ENCODE measurements at regions not wholly inside any gene's neighbourhood (a gene's known extent, or its start where the extent isn't known, plus 50 kb on each side); places are given as distances from the start of the nearest gene placed in this dataset.

DNA sequence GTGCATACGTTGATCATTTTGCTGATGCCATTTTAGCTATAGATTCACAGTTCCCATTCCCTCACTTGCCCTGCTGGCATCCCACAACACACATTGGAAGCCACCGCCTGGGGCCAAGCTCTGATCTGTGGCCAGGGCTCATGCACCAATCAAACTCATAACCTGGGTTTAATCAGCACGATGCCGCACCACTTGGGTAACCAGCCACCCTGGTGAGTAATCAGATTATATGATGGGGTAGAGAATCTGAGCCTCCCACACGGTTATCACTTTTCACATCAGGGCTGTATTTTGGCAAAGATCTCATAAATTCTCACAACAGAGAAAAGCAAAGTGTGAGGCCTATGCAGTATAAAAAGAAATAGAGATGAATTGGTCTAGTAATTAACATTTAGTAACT is 66.0 kb upstream of the TNFRSF19 start:
- H3K36me3 ChIP-seq (replicated peaks in 1 of 2), result no peaks in the 10 kb centered on the region
- H3K9me3 ChIP-seq (replicated peaks in 1 of 3), result no peaks in the 10 kb centered on the region
- no peak overlapping the region for H3K27ac ChIP-seq
- H3K4me1 ChIP-seq (replicated peaks in 1 of 2), result peaks cover 0 to 3% of the 10 kb centered on the region in 2 donors
- no peak overlapping the region for H3K4me3 ChIP-seq
- 91 to 93% (median 92%) methylated on average over 4 to 5 of the region's 5 CpGs for WGBS, 4 donors
- no peak for DNase-seq
- TF ChIP-seq, protein P1, sequence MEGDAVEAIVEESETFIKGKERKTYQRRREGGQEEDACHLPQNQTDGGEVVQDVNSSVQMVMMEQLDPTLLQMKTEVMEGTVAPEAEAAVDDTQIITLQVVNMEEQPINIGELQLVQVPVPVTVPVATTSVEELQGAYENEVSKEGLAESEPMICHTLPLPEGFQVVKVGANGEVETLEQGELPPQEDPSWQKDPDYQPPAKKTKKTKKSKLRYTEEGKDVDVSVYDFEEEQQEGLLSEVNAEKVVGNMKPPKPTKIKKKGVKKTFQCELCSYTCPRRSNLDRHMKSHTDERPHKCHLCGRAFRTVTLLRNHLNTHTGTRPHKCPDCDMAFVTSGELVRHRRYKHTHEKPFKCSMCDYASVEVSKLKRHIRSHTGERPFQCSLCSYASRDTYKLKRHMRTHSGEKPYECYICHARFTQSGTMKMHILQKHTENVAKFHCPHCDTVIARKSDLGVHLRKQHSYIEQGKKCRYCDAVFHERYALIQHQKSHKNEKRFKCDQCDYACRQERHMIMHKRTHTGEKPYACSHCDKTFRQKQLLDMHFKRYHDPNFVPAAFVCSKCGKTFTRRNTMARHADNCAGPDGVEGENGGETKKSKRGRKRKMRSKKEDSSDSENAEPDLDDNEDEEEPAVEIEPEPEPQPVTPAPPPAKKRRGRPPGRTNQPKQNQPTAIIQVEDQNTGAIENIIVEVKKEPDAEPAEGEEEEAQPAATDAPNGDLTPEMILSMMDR (IDR thresholded peaks at IDR 0.05), result no peak
- no peak for TF ChIP-seq POLR2A (IDR thresholded peaks at IDR 0.05)
- H3K27me3 ChIP-seq, result no peaks in the 10 kb centered on the region
- intact Hi-C loops (cut with DNase I), result no loop called here

DNA sequence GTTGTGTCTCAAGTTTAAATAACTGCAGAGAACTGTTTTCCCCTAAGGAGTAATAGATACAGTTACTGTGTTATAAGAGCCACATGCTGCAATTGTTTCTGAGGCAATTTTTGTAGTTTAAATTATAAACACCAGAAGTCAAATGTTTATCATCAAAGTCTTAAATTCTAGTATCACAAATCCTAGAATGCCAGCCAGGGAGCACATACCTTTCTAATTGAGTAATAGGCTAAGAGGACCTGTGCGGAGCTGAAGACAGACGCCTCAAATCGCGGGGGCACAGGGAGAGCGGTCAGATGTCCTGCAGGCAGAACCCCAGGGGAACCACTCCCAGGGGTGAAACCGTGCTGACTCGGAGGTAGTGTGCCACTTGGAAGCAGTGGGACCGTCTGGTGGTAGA is 65.2 kb upstream of the TNFRSF19 start:
- no peak for DNase-seq
- intact Hi-C loops (cut with DNase I), result no loop called here
- 59 to 75% (median 72%) methylated on average over 8 of the region's 8 CpGs for WGBS, 4 donors
- Histone ChIP-seq H3K4me3 (no peak overlapping the region), H3K36me3 (replicated peaks in 1 of 2) (no peaks in the 10 kb centered on the region), H3K4me1 (replicated peaks in 1 of 2) (peaks cover 0 to 1% of the 10 kb centered on the region in 2 donors), H3K27me3 (no peaks in the 10 kb centered on the region), H3K9me3 (replicated peaks in 1 of 3) (no peaks in the 10 kb centered on the region), H3K27ac (no peak overlapping the region)
- no peak for TF ChIP-seq POLR2A (IDR thresholded peaks at IDR 0.05)
- TF ChIP-seq, protein P1 (IDR thresholded peaks at IDR 0.05), result no peak

DNA sequence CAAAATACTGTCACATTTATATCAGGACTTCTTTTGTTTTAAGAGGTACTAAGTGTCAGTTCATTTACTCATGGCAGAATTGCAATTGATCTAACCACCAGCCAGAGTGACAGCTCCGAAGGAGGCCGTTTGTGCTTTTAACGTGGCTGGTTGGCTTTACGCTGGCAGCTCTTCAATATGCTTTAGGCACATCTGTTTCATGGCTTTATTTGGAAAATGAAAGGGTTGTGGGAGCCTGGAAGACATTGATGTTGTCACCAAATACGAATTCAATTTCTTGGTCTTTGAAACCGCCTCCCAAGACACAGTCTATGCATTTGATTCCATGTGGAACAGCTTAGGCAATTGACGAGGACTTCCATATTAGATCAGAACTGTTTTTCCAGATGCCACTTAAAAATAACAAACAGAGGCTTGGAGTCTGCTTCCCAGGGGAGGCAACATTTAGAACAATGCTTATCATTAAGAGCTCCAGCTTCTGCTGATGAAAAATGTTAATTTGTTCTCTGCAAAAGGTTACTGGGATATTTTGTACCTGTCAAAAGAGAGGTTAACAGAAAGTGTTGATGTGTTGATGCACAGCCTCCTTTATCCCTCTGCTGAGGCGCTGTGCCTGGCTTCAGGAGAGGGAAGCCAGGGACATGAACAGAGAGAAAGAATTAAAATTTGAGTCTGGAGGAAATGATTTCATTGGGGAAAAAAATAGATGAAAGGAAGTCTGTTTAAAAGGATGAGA is 64.0 kb upstream of the TNFRSF19 start:
- Histone ChIP-seq H3K36me3 (replicated peaks in 1 of 2) (no peaks in the 10 kb centered on the region), H3K27me3 (no peaks in the 10 kb centered on the region), H3K27ac (peak overlapping the region in 1 of 5 donors; percentile 49), H3K4me1 (replicated peaks in 1 of 2) (no peaks in the 10 kb centered on the region), H3K4me3 (no peak overlapping the region), H3K9me3 (replicated peaks in 1 of 3) (no peaks in the 10 kb centered on the region)
- TF ChIP-seq POLR2A (IDR thresholded peaks at IDR 0.05), result no peak
- TF ChIP-seq, protein P1 (IDR thresholded peaks at IDR 0.05), result no peak
- WGBS, 4 donors, result 68 to 76% (median 70%) methylated on average over 8 of the region's 8 CpGs
- intact Hi-C loops (cut with DNase I), result no loop called here
- no peak for DNase-seq

DNA sequence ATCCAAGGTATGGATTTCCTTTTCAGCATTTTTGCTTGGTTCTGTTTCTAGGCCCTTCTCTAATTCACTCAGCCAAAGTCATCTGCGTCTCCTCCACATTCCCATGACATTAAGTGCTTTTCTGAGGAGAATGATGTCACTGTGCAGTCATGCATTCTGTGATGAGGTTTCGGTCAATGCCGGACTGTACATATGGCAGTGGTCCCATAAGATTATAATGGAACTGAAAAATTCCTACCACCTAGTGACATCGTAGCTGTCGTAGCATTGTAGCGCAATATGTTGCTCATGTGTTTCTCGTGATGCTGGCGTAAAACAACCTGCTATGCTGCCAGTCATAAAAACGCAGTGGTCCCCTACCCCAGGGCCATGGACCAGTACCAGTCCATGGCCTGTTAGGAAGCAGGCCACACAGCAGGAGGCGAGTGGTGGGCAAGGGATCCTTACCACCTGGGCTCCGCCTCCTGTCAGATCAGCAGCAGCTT is 63.4 kb upstream of the TNFRSF19 start:
- no peaks in the 10 kb centered on the region for H3K27me3 ChIP-seq
- H3K4me1 ChIP-seq (replicated peaks in 1 of 2), result no peaks in the 10 kb centered on the region
- WGBS, 4 donors, result 80 to 87% (median 83%) methylated on average over 9 to 11 of the region's 11 CpGs
- intact Hi-C loops (cut with DNase I), result no loop called here
- TF ChIP-seq, protein P1 (IDR thresholded peaks at IDR 0.05), result no peak
- TF ChIP-seq POLR2A (IDR thresholded peaks at IDR 0.05), result no peak
- no peak for DNase-seq
- no peak overlapping the region for H3K4me3 ChIP-seq
- no peaks in the 10 kb centered on the region for H3K9me3 ChIP-seq (replicated peaks in 1 of 3)
- peak overlapping the region in 1 of 5 donors; percentile 49 for H3K27ac ChIP-seq
- H3K36me3 ChIP-seq (replicated peaks in 1 of 2), result no peaks in the 10 kb centered on the region
